Stimulated activated naive CD8-positive, alpha-beta T cell treated with anti-CD3 and anti-CD28 coated beads, Interleukin-15, Interleukin-2, amounts not matched to agents 100 U/mL and 50 U/mL, for 24 hours (primary cell): ENCODE measurements at regions not wholly inside any gene's neighbourhood (a gene's known extent, or its start where the extent isn't known, plus 50 kb on each side); places are given as distances from the start of the nearest gene placed in this dataset.

Experiments used
- ATAC-seq: fragments of 150-1000 bp; cut with Tn5 transposase; one replicate; pipeline ENCODE4 v1.10.0; 2021
- DNase-seq: peaks from one replicate; pipeline ENCODE4 v3.0.0; 2021

DNA sequence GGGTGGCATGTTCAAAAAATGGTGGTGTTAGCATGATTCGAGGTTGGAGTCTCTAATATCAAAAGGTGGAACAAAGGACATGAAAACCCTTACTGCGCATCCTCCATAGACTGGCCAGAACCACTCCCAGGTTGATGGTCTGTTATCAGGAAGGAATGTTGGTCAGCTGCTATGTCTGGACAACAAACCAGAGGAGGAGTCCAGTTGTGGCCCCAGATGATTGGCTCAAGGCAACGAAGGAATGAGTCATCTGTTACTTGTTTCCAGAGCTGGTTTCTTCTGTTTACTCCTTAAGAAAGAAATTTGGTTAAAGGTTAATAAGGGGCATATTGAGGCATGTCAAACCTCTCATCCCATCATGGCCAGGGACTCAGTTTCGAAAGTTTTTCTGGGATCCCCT is 56.8 kb upstream of the GRIA4 start:
- DNase-seq (no peak), ATAC-seq (no peak)

DNA sequence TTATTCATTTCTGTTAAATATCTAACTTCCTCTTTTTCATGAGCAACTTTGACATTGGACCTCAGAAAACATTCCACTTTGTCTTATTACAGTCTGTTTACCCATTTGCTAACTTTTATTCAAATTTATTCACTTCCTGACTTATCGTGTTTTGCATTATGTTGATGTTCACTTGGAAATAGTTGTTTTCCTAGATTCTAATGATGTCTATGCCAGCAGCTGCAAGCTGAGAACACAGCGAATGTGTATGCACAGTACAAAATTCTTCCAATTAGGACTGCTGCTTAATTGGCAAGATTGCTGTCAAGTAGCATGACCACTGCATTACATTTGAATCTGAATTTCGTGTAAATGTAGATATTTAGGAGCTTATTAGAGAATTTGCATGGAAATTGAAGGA is 61.5 kb upstream of the GRIA4 start:
- DNase-seq (no peak), ATAC-seq (no peak)

DNA sequence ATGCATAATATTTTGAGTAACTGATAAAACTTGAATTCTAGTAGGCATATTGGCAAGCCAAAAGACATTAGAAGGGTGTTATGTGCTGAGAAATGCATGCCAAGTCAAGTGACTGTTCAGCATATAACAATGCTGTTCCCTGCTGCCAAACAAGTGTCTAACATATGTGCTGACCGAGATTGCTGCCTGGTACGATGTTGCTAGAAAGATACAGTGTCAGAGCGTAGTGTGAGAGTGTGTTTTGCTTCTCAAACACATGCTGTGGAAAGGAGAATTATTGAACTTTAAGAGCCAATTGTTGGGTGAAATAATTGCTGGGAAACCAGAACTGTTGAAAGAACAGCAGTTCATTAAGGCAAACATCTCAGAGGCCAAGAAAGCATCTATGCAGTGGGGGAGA is 71.3 kb upstream of the GRIA4 start:
- no peak for ATAC-seq
- DNase-seq = no peak

DNA sequence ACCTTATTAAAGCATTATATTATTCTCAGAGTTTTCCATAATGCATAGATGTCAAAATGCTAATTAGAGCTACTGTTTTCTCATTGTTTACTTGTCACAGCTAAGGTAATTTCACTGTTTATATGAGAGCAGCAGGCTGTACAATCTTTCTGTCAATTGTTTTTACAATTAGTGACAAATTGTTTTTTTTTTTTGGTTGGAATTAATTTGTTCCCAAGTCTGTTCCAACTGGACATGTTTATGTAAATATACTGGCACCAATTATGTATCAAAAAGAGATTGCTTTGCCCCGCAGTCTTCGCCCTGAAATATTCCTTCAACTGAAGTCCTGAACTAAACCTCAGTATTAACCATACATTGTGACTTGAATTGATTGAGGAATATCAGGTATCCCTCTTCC is 72.3 kb upstream of the GRIA4 start:
- ATAC-seq = no peak
- no peak for DNase-seq

DNA sequence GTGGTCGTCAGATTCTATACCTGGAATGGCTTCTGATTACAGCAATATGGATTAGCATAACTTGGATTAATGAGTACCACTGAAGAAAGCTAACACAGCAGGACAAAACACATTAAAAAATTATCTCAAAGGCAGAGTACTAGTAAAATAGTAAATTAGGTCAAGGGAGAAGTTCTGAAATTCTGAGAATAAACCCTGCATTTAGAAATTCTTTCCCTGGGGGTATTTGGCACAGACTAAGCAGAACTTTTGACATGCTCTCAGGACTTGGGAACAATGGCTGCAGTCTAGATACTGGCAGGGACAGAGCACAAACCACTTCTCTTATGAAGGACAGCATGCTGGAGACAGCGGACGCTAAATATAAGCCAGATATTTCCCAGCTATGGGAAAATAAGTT is 85.6 kb upstream of the GRIA4 start:
- ATAC-seq = no peak
- no peak for DNase-seq

DNA sequence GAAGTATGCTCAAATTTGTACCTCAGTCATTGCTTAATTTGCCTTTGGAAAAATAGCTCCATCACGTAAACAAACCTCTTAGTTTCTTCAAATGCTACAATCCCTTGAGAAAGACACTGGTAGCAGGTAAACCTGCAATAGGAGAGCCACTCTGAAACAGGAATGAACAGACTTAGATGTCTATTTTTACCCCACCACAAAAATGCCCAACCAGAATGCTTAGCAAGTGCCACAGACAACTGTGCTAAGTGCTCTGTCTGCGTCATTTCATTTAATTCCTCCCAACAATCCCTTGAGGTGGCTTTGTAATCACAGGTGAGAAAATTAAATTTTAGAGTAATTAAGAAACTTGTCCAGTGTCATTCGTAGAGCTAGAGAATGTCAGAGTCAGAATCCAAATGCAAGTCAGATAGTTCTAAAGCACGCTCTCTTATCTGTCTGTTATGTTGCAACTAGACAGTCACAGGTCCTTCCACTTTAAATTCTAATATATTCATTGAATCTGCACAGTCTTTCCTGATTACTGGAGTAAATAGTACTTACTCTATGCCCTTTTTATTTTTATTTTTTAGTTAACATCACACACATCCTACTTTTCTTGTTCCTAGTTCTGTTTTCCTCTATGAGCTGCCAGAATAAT is 89.0 kb upstream of the GRIA4 start:
- DNase-seq (no peak), ATAC-seq (no peak)

DNA sequence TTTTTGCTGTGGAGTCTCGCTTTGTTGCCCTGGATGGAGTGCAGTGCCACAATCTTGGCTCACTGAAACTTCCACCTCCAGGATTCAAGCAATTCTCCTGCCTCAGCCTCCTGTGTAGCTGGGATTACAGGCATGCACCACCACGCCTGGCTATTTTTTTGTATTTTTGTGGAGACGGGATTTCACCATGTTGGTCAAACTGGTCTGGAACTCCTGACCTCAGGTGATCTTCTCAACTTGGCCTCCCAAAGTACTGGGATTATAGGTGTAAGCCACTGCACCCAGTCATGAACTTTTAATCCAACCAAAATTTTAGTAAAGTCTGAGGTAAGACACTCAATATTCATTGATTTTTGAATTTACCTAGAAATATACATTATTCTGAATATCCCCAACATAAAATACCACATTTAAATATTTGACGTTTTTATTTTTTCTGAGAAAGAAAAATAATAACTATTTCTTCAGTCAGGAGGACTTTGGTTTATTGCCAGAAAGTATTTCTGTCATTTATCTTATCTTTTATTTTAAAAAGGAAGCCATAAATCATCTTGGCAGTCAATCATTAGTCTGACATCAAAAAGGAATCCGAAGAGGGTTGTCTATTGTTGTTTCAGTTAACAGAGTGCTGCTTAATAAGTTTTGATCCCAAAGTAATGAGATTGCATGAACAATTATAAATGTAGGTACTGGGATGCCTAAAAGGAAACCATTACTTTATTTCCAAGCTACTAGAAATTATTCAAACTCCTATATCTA is 102.2 kb upstream of the GRIA4 start:
- DNase-seq (no peak), ATAC-seq (no peak)

DNA sequence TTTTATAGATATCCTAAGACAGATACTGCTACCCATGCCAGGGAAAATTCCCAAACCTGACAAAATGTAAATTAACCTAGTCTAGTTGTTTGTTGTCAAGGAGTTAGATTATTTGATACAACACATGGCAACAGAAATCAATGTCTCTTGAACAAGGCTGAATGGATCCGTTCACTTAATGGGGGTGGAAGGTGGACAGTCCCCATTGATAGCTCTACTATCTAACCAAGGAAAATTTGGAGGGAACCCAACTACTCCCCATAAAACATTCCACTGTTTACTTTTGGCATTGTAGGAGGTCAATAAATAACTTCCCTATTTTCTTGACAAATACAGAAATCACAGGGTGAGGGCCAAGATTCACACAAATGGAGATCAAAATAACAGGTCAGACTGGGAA is 117.9 kb upstream of the GRIA4 start:
- no peak for ATAC-seq
- DNase-seq = no peak

DNA sequence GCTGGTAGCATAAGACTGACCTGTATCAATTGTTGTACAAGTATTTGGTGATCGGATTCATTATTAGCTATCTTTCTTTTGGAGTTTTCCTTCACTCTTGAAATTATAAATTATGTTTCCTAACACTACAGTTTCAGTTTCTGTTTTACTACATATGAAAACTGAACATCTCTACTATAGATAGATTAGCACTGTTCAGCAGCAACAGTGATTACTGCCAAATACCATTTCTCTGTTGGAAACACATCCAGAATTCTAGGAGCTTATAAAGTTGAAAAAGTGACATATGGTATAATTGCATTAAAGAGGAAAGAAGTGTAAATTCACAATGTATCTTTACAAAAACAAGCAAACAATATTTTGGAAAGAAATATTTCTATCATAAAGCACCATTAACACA is 118.5 kb upstream of the GRIA4 start:
- ATAC-seq (no peak), DNase-seq (no peak)

DNA sequence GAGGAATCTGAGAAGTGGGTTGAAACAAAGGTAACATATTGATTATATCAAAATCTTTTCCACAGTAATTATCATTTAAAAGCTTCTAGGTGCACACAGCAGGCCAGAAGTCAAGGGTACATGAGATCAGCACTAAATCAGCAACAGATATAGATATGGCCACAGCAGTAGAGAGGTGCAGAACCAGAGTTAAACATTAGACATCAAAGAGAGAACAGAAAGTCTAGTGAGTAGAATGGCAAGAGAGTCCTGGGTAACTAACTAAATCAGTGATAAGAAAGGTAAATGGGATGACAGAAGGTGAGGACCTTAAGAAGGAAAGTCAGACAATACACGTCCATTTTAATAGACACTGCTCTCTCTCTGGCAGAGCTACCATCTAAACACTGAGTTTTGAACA is 119.5 kb upstream of the GRIA4 start:
- DNase-seq (no peak), ATAC-seq (no peak)

DNA sequence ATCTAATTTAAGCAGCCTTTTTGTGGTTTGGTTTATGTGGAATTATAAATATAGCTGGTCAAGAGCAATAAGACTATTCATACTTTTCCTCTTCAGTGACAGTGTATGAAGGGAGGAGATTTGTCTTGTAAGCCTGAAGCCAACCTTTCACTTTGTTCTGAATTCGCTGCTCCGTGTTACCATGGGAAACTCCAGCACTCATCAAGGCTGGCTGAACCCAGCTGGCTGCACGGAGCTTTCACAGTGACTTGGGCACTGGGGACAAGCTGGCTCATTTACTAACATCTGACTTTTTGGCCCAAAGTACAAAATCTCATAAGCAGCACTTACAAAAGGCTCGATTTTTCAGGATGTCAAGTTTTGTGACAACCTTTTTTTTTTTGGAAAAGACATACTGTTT is 120.4 kb upstream of the GRIA4 start:
- DNase-seq (no peak), ATAC-seq (no peak)

DNA sequence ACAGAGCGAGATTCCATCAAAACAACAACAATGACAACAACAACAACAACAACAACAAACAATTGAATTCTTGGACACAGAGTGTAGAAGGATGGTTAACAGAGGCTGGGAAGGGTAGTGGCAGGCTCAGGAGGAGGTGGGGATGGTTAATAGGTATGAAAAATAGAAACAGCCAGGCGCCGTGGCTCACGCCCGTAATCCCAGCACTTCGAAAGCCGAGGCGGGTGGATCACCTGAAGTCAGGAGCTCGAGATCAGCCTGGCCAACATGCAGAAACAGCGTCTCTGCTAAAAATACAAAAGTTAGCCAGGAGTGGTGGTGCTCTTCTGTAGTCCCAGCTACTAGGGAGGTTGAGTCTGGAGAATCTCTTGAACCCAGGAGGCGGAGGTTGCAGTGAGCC is 122.9 kb upstream of the GRIA4 start:
- ATAC-seq (no peak), DNase-seq (no peak)

DNA sequence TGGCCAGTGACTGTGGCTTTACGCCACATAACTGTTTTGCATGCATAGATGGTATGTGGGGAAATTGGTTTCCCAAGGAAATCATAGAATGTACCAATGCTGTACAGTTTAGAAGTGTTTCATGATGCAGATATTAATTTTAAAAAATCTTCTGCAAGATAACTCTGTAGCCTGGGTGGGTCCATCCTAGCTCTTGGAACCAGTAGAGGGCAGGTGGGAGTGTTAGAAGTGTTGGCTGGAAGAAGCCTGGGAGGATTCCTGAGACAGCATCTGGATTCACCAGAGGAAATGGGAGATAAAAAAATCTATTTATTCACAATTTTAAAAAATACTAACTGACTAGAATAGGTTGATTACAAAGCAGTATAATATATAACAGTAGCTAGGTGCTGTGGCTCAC is 139.9 kb upstream of the GRIA4 start:
- DNase-seq = no peak
- ATAC-seq = no peak

DNA sequence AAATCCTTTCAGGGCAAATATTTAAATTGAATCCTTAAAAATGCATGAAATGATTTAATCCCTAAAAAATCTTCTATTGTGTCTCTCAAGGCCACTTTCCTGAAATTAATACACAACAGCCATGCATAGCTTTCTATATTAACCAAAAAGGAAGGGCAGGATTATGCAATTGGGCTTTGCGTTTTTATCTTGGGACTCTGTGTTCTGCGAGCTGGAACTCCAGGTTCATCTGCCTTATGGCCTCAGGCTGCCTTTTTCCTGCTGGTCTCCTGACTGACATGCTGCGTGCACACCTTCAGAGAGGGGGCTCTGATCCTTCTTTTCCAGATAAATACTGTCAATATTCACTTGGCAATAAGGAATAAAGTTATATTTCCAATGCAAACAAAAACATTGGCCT is 141.7 kb upstream of the GRIA4 start:
- DNase-seq = no peak
- no peak for ATAC-seq

DNA sequence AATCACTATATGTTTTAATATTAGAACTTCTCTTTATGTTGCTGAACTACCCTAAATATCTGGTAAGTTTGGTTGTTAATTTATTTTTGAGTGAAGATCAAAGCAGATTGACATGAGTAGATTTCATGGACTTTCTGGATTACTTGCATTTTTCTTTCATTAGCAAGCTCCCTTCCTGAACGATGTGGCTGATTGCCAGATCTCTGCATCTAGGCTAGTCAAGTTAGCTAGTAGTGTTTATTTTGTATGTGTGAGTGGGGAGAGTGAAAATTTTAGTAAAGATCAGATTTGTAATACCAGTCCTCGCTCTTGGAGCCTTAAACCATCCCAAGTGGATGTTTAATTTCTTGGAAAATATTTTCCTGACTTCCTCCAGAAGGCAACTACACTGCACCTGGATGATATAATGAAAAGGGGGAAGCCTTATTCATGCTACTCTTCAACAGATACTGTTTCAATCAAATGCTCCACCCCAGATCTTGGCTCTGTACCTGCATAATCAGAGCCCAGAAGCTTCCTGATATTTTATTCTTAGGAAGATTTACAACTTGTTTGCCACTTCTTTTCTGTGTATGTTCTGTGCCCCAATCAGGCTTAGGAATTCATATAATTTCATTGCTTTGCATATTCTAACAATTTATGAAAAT is 143.2 kb upstream of the GRIA4 start:
- ATAC-seq = no peak

DNA sequence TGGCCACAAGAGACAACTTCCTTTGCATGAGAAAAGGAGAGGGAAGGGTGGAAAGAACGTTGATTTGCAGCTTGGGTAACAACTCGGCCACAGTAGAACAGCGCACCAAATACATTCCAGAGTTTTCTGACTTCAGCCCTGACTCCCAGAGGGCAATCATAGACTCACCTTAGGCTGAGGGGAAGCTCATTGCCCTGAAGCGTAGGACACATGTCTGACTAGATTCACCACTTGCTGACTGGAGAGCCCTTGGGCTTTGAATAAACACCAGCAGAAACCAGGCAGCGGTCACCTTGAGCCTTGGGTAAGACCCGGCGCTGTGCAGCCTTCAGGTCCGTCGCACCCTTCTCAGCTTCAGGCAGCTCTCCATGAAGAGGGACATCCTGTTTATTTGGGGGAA is 151.8 kb upstream of the GRIA4 start:
- DNase-seq (no peak), ATAC-seq (no peak)

More for the DNA sequence above, 143.2 kb upstream of the GRIA4 start:
- no peak for DNase-seq

DNA sequence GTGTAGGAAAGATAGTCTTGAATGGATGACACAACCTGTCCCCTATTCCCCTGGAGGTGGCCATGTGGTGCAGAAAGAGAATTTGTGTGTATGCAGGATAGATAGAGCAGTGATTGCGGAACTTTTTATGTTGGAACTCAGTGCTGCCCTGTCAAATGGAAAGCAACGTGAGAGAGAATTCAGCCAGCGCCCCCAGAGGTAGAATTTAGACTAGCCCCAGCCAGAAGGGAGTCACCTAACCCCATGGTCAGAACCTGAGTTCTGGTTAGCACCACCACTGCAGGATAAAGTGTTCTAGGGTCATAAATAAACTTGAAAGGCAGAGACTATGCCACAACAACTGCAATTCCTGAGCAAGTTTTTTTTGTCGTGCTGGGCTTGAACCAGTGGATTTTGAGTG is 152.9 kb upstream of the GRIA4 start:
- ATAC-seq (no peak), DNase-seq (no peak)

DNA sequence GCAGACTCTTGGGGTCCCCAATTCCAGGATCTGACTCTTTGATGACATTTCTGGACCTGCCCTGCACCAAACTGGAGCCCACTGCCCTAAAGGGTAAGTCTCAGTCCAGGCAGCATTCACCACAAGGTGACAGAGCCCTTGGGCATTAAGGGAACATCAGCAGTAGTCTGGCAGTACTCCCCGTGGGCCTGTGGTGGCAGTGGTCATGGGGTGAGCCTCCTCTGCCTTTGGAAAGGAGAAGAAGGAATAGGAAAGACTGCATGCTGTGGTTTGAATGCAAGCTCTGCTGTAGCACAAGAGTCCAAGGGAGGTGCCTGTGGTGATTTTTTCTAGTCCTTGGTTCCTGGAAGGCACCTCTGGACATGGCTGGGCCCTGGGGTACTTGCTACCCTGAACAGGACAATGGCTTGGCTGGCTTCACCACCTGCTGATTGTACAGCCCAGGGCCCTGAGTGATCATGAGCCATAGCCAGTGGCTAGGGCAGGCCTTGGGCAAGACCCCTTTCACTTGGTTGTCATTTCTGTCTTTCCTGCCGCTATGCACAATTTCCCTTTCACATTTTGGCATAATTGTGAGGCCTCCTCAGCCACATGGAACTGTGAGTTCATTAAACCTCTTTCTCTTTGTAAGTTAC is 160.7 kb upstream of the GRIA4 start:
- ATAC-seq (peak; percentile 28), DNase-seq (no peak)

DNA sequence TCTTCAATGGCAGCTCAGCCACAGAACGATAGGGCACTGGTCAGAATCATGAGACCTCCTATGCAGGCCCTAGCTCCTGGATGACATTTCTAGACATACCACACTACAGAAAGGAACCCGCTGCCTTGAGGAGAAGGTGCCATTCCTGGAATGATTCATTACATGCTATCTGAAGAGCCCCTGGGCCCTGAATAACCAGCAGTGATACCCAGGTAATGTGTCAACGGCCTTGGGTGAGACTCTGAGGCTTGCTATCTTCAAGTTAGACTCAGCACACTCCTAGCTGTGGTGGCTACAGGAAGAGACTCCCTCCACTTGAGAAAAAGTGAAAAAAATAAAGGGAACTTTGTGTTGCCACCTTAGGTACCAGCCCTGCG is 161.2 kb upstream of the GRIA4 start:
- DNase-seq (no peak), ATAC-seq (peak; percentile 59)

DNA sequence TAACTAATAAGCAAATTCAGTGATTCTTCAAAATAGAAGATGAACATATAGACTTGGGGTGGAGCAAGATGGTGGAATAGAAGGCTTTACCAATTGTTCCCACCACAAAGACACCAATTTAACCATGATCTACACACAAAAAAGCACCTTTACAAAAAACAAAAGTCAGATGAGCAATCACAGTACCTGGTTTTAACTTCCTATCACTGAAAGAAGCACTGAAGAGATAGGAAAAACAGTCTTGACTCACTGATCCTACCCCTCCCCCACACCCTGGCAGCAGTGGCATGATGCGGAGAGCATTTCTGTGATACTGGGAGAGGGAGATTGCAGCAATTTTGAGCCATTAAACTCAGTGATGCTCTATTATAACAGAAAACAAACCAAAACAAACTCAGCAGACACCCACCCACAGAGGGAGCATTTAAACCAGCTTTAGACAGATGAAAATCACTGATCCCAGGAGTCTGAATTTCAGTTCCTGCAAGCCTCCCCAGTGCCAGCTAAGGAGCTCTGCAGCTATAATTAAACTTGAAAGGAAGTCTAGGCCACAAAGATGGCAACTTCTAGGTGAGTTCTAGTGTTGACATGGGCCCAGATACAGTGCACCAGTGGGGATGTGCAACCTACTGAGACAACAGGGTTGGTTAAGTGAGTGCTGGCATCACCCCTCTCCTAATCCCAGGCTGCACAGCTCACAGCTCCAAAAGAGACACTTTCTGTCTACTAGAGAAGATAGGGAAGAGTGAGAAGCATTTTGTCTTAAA is 161.8 kb upstream of the GRIA4 start:
- ATAC-seq = peak; percentile 58
- DNase-seq = peak; percentile 18

DNA sequence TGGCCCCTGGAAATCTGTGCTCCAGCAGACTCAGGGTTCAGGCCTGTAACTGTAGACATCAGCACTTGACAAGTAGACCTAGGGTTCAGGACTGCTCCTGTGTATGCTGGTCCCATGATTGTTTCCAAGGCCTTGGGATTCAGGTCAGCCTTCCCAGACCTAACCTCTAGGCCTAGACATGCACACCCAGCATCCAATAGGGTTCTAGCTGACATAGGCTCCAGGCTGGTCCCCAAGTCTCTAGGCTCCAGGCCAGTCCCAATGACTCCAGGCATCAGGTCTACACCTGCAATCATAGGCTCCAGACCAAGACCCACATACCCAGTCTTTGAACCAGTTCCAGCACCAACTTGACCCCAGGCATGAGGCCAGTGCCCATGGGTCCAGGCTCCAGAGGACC is 166.2 kb upstream of the GRIA4 start:
- ATAC-seq (no peak), DNase-seq (no peak)

DNA sequence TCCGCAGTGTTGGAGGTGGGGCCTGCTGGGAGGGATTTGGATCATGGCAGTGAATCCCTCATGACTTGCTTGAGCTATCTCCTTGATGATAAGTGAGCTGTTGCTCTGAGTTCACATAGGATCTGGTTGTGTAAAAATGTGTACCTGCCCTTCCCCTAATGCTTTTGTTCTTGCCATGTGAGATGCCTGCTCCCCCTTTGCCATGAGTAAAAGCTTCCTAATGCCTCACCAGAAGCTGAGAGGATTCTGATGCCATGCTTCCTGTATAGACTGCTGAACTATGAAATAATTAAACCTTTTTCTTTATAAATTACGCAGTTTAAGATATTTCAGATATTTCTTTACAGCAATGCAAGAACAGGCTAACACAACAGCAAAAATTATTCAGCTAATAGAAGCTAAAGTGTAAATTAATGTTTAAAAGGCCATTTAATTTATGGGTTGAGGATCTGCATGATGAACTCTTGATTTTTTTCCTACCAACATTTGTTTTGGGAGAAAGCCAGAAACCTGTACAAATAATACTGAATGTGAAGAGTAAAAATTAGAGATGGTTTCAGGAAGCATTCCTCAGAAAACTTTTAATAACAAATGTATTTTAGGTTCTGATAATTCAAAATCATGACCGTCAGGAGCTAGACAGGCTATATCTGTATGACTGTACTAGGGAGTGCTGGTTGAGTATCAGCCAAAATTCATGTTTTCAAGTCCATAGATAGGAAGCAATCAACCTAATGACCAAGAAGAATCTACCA is 177.5 kb upstream of the GRIA4 start:
- DNase-seq (no peak), ATAC-seq (no peak)
